DND-41 (cell line): ENCODE measurements at regions not wholly inside any gene's neighbourhood (a gene's known extent, or its start where the extent isn't known, plus 50 kb on each side); places are given as distances from the start of the nearest gene placed in this dataset.
"Not testable (repeated sequence)": the region's sequence is repeated elsewhere in the genome, so short reads cannot be mapped to it uniquely, and the experiment has no call there.

Experiments
- ATAC-seq: fragments of 200-7000 bp; cut with Tn5 transposase; 3 replicates; pipeline ENCODE4 v1.9.1; 2021; ENCODE audit warnings: low read depth; ENCODE audit not compliant: insufficient read depth
- DNase-seq: peaks from one replicate; pipeline ENCODE4 v3.0.0-alpha.2; 2020
- H2AFZ ChIP-seq: 2 replicates; pipeline ENCODE4 v1.6.0; 2012; ENCODE audit warnings: low read depth, low read length
- H3K27ac ChIP-seq: 2 replicates; pipeline ENCODE4 v1.5.1; 2012; ENCODE audit warnings: low read length, inconsistent platforms
- H3K27me3 ChIP-seq: fragments of 200-600 bp; sonication (generic); 2 replicates; pipeline ENCODE4 v1.6.0; 2012; ENCODE audit warnings: low read length, mild to moderate bottlenecking, inconsistent platforms; ENCODE audit not compliant: insufficient read depth, poor library complexity
- H3K36me3 ChIP-seq: 2 replicates; pipeline ENCODE4 v1.5.1; 2012; ENCODE audit warnings: low read length, inconsistent platforms; ENCODE audit not compliant: insufficient read depth
- H3K4me1 ChIP-seq: 2 replicates; pipeline ENCODE4 v1.5.1; 2012; ENCODE audit warnings: mild to moderate bottlenecking, low read length; ENCODE audit not compliant: insufficient read depth
- H3K4me2 ChIP-seq: 2 replicates; pipeline ENCODE4 v1.6.0; 2012; ENCODE audit warnings: mild to moderate bottlenecking, moderate library complexity, low read length, inconsistent platforms; ENCODE audit not compliant: insufficient read depth
- H3K4me3 ChIP-seq, 2 experiments: fragments of 200-600 bp in 1 of 2; shearing (Covaris generic) in 1 of 2; 2 replicates each; pipeline ENCODE4 v1.5.1; 2012 to 2016; ENCODE audit warnings: inconsistent platforms in 2 of 2, low read length in 2 of 2, mild to moderate bottlenecking in 2 of 2, low read depth in 1 of 2, moderate library complexity in 1 of 2
- H3K79me2 ChIP-seq: 2 replicates; pipeline ENCODE4 v1.6.0; 2012; ENCODE audit warnings: low read length, inconsistent platforms; ENCODE audit not compliant: insufficient read depth
- H3K9ac ChIP-seq: 2 replicates; pipeline ENCODE4 v1.6.0; 2012; ENCODE audit warnings: low read depth, mild to moderate bottlenecking, inconsistent platforms, low read length, moderate library complexity
- H3K9me3 ChIP-seq: 2 replicates; pipeline ENCODE4 v1.5.1; 2012; ENCODE audit warnings: low read length, moderate library complexity, mild to moderate bottlenecking, inconsistent platforms; ENCODE audit not compliant: insufficient read depth, severe bottlenecking
- H4K20me1 ChIP-seq: 2 replicates; pipeline ENCODE4 v1.6.0; 2012; ENCODE audit warnings: low read length; ENCODE audit not compliant: insufficient read depth
- EZH2 ChIP-seq: IDR thresholded peaks from 3 replicates; pipeline ENCODE4 v1.6.1; 2012; ENCODE audit warnings: borderline replicate concordance, low read depth, mild to moderate bottlenecking, moderate library complexity, low read length, inconsistent platforms; ENCODE audit not compliant: severe bottlenecking
- TF ChIP-seq, protein P1 (sequence below): IDR thresholded peaks from 2 replicates; pipeline ENCODE4 v1.5.1; 2012; ENCODE audit warnings: borderline replicate concordance, low read length, moderate library complexity, mild to moderate bottlenecking; ENCODE audit not compliant: poor library complexity, severe bottlenecking; ENCODE audit errors: extremely low read depth

GRCh38 chr16:58863042-58863441 lies 128.9 kb upstream of the GOT2 start:
- Histone ChIP-seq H2AFZ (no peak overlapping the region), H3K4me2 (no peak overlapping the region), H3K27me3 (peaks cover 4% of the 10 kb centered on the region), H3K9me3 (no peaks in the 10 kb centered on the region), H3K27ac (no peak overlapping the region), H3K9ac (no peak overlapping the region), H3K79me2 (no peaks in the 10 kb centered on the region), H3K4me1 (no peaks in the 10 kb centered on the region), H4K20me1 (no peaks in the 10 kb centered on the region), H3K4me3 (no peak overlapping the region), H3K36me3 (no peaks in the 10 kb centered on the region)
- no peak for TF ChIP-seq EZH2
- TF ChIP-seq, protein P1, sequence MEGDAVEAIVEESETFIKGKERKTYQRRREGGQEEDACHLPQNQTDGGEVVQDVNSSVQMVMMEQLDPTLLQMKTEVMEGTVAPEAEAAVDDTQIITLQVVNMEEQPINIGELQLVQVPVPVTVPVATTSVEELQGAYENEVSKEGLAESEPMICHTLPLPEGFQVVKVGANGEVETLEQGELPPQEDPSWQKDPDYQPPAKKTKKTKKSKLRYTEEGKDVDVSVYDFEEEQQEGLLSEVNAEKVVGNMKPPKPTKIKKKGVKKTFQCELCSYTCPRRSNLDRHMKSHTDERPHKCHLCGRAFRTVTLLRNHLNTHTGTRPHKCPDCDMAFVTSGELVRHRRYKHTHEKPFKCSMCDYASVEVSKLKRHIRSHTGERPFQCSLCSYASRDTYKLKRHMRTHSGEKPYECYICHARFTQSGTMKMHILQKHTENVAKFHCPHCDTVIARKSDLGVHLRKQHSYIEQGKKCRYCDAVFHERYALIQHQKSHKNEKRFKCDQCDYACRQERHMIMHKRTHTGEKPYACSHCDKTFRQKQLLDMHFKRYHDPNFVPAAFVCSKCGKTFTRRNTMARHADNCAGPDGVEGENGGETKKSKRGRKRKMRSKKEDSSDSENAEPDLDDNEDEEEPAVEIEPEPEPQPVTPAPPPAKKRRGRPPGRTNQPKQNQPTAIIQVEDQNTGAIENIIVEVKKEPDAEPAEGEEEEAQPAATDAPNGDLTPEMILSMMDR: no peak
- DNase-seq: no peak
- no peak for ATAC-seq

GRCh38 chr16:58862334-58863021 lies 128.4 kb upstream of the GOT2 start:
- Histone ChIP-seq H3K27me3 (peaks cover 4% of the 10 kb centered on the region), H3K4me1 (no peaks in the 10 kb centered on the region), H3K4me3 (no peak overlapping the region), H4K20me1 (no peaks in the 10 kb centered on the region), H3K9ac (no peak overlapping the region), H3K4me2 (no peak overlapping the region), H3K36me3 (no peaks in the 10 kb centered on the region), H2AFZ (no peak overlapping the region), H3K79me2 (no peaks in the 10 kb centered on the region), H3K27ac (no peak overlapping the region), H3K9me3 (no peaks in the 10 kb centered on the region)
- DNase-seq (no peak), ATAC-seq (no peak)
- TF ChIP-seq, protein P1: no peak
- no peak for TF ChIP-seq EZH2

- Histone ChIP-seq H2AFZ (no peak overlapping the region), H3K4me3 (no peak overlapping the region), H3K4me2 (no peak overlapping the region), H3K9ac (no peak overlapping the region), H3K27ac (no peak overlapping the region), H3K9me3 (no peaks in the 10 kb centered on the region), H3K79me2 (no peaks in the 10 kb centered on the region), H4K20me1 (no peaks in the 10 kb centered on the region), H3K4me1 (no peaks in the 10 kb centered on the region), H3K27me3 (peaks cover 6% of the 10 kb centered on the region), H3K36me3 (no peaks in the 10 kb centered on the region)
- ATAC-seq: no peak
- DNase-seq: no peak
- TF ChIP-seq EZH2: no peak
- TF ChIP-seq, protein P1: no peak
These were observed 126.0 kb upstream of the GOT2 start for GRCh38 chr16:58859958-58860669.

- DNase-seq: not testable (repeated sequence)
These were observed 124.5 kb upstream of the GOT2 start for GRCh38 chr16:58858577-58858976.

More at GRCh38 chr16:58858577-58858976, 124.5 kb upstream of the GOT2 start:
- ATAC-seq, H4K20me1 ChIP-seq, H3K27ac ChIP-seq, H3K4me3 ChIP-seq, H3K9ac ChIP-seq, H2AFZ ChIP-seq, H3K9me3 ChIP-seq, H3K79me2 ChIP-seq, H3K4me1 ChIP-seq, H3K36me3 ChIP-seq, H3K4me2 ChIP-seq: not testable (repeated sequence)
- peaks cover 17% of the 10 kb centered on the region for H3K27me3 ChIP-seq
